ENCODE measurements at regions not wholly inside any gene's neighbourhood (a gene's known extent, or its start where the extent isn't known, plus 50 kb on each side); places are given as distances from the start of the nearest gene placed in this dataset.

GRCh38 chr3:17983106-17983505, 240.7 kb upstream of the TBC1D5 start:
- TF ChIP-seq CTCF (optimal IDR thresholded peaks at IDR 0.05 in 1 of 3, IDR thresholded peaks at IDR 0.05 in 1 of 3, conservative IDR thresholded peaks at IDR 0.05 in 1 of 3; ENCODE audit: extremely low read depth in 1 of 3, insufficient read depth in 2 of 3, low read length in 3 of 3) (no peak), EZH2 (IDR thresholded peaks at IDR 0.05; ENCODE audit: low read length) (no peak)
